Mesendoderm (in vitro differentiated cells): ENCODE measurements at regions not wholly inside any gene's neighbourhood (a gene's known extent, or its start where the extent isn't known, plus 50 kb on each side); places are given as distances from the start of the nearest gene placed in this dataset.

Source experiments
- DNase-seq: peaks from one replicate; pipeline ENCODE4 v3.0.0; 2013
- H2AK5ac ChIP-seq: 2 replicates; pipeline ENCODE4 v1.6.1; 2013; ENCODE audit warnings: low read length, inconsistent platforms
- H2BK120ac ChIP-seq: 2 replicates; pipeline ENCODE4 v1.6.1; 2013; ENCODE audit warnings: low read depth, mild to moderate bottlenecking, low read length, moderate library complexity, mixed read lengths
- H2BK15ac ChIP-seq: replicated peaks from 2 replicates; pipeline ENCODE4 v1.6.1; 2013; ENCODE audit warnings: low read depth, mild to moderate bottlenecking, moderate library complexity
- H2BK5ac ChIP-seq: 2 replicates; pipeline ENCODE4 v1.6.1; 2013; ENCODE audit warnings: low read length, inconsistent platforms
- H3K18ac ChIP-seq: 2 replicates; pipeline ENCODE4 v1.6.1; 2013; ENCODE audit warnings: mild to moderate bottlenecking, low read length, mixed read lengths
- H3K23ac ChIP-seq: one replicate; pipeline ENCODE4 v1.6.1; 2013; ENCODE audit warnings: low read length
- H3K27ac ChIP-seq: 2 replicates; pipeline ENCODE4 v1.5.1; 2013; ENCODE audit warnings: low read depth, mild to moderate bottlenecking, inconsistent platforms, low read length, moderate library complexity
- H3K27me3 ChIP-seq: 2 replicates; pipeline ENCODE4 v1.6.1; 2013; ENCODE audit warnings: low read length, control low read depth, mild to moderate bottlenecking, inconsistent platforms; ENCODE audit not compliant: insufficient read depth, poor library complexity
- H3K36me3 ChIP-seq: 2 replicates; pipeline ENCODE4 v1.6.1; 2013; ENCODE audit warnings: low read length, inconsistent platforms; ENCODE audit not compliant: control insufficient read depth, insufficient read depth
- H3K4ac ChIP-seq: one replicate; pipeline ENCODE4 v1.6.1; 2013; ENCODE audit warnings: low read depth, mild to moderate bottlenecking, low read length, moderate library complexity
- H3K4me1 ChIP-seq: 2 replicates; pipeline ENCODE4 v1.6.1; 2013; ENCODE audit warnings: low read depth, low read length, inconsistent platforms; ENCODE audit not compliant: control insufficient read depth
- H3K4me2 ChIP-seq: 2 replicates; pipeline ENCODE4 v1.6.1; 2013; ENCODE audit warnings: low read length
- H3K4me3 ChIP-seq: 2 replicates; pipeline ENCODE4 v1.5.1; 2013; ENCODE audit warnings: mild to moderate bottlenecking, low read length
- H3K56ac ChIP-seq: one replicate; pipeline ENCODE4 v1.6.1; 2013; ENCODE audit warnings: low read length
- H3K79me1 ChIP-seq: 2 replicates; pipeline ENCODE4 v1.6.1; 2013; ENCODE audit warnings: low read length, inconsistent platforms
- H3K79me2 ChIP-seq: 2 replicates; pipeline ENCODE4 v1.6.1; 2013; ENCODE audit warnings: mild to moderate bottlenecking, low read length; ENCODE audit not compliant: control insufficient read depth, insufficient read depth
- H3K9ac ChIP-seq: 2 replicates; pipeline ENCODE4 v1.6.1; 2013; ENCODE audit warnings: low read length, inconsistent platforms
- H4K5ac ChIP-seq: one replicate; pipeline ENCODE4 v1.6.1; 2013; ENCODE audit warnings: low read length
- H4K8ac ChIP-seq: one replicate; pipeline ENCODE4 v1.6.1; 2013; ENCODE audit warnings: low read depth, mild to moderate bottlenecking, control low read depth, low read length, moderate library complexity
- WGBS: extraction: QIAGEN DNeasy Blood & Tissue Kit; methylation state at CpG from one replicate; pipeline ENCODE4 v1.1.7; 2013; ENCODE audit warnings: low lambda C conversion rate, missing lambda C conversion rate; ENCODE audit not compliant: insufficient coverage; ENCODE audit errors: extremely low coverage; 5-methylcytosine and 5-hydroxymethylcytosine counted together

DNA sequence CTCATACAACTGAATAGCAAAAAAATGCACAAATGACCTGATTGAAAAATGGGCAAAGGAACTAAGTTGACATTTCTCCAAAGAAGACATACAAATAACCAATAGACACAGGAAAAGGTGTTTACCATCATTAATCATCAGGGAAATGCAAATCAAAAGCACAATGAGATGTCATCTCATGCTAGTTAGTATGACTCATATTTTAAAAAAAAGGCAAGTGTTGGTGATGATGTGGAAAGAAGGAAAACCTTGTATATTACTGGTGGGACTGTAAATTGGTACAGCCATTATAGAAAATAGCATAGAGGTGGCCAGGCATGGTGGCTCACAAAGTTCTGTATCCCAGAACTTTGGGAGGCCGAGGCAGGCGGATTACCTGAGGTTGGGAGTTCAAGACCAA lies 232.5 kb upstream of the ZFHX3 start:
- no peaks in the 10 kb centered on the region for H3K79me2 ChIP-seq
- WGBS, result no CpG with 5 or more reads among the region's 2 CpGs

GRCh38 chr16:73279451-73279850 lies 231.5 kb upstream of the ZFHX3 start:
- Histone ChIP-seq H3K23ac (no peak overlapping the region), H3K4ac (no peak overlapping the region), H3K9ac (no peak overlapping the region), H3K27ac (no peak overlapping the region), H3K56ac (no peak overlapping the region), H3K18ac (no peak overlapping the region), H4K8ac (no peak overlapping the region), H3K4me3 (no peak overlapping the region), H2BK120ac (no peak overlapping the region), H3K27me3 (no peaks in the 10 kb centered on the region), H4K5ac (no peak overlapping the region), H3K36me3 (no peaks in the 10 kb centered on the region), H3K79me1 (no peaks in the 10 kb centered on the region), H2BK15ac (no peak overlapping the region), H2AK5ac (no peak overlapping the region), H3K4me1 (no peaks in the 10 kb centered on the region), H3K4me2 (no peak overlapping the region), H3K79me2 (no peaks in the 10 kb centered on the region), H2BK5ac (no peak overlapping the region)
- WGBS, result no CpG with 5 or more reads among the region's 3 CpGs
- DNase-seq, result no peak

More for the DNA sequence above, 232.5 kb upstream of the ZFHX3 start:
- H3K36me3 ChIP-seq, result no peaks in the 10 kb centered on the region
- DNase-seq, result no peak
- no peak overlapping the region for H2BK120ac ChIP-seq
- H3K18ac ChIP-seq, result no peak overlapping the region
- H3K27ac ChIP-seq, result no peak overlapping the region
- no peaks in the 10 kb centered on the region for H3K79me1 ChIP-seq
- no peak overlapping the region for H3K4ac ChIP-seq
- no peak overlapping the region for H3K9ac ChIP-seq
- H2AK5ac ChIP-seq, result no peak overlapping the region
- H3K4me1 ChIP-seq, result no peaks in the 10 kb centered on the region
- H4K5ac ChIP-seq, result no peak overlapping the region
- H3K56ac ChIP-seq, result no peak overlapping the region
- no peak overlapping the region for H2BK15ac ChIP-seq
- H2BK5ac ChIP-seq, result no peak overlapping the region
- H3K4me2 ChIP-seq, result no peak overlapping the region
- no peak overlapping the region for H3K23ac ChIP-seq
- H4K8ac ChIP-seq, result no peak overlapping the region
- H3K27me3 ChIP-seq, result no peaks in the 10 kb centered on the region
- no peak overlapping the region for H3K4me3 ChIP-seq

GRCh38 chr16:73277071-73277470 lies 229.1 kb upstream of the ZFHX3 start:
- H3K56ac ChIP-seq, result no peak overlapping the region
- no peak overlapping the region for H3K9ac ChIP-seq
- DNase-seq, result no peak
- no peaks in the 10 kb centered on the region for H3K4me1 ChIP-seq
- WGBS, result no CpG with 5 or more reads among the region's 5 CpGs
- no peak overlapping the region for H3K23ac ChIP-seq
- H2BK15ac ChIP-seq, result no peak overlapping the region
- H2BK5ac ChIP-seq, result no peak overlapping the region
- H3K79me2 ChIP-seq, result no peaks in the 10 kb centered on the region
- no peaks in the 10 kb centered on the region for H3K27me3 ChIP-seq
- no peak overlapping the region for H3K18ac ChIP-seq
- no peak overlapping the region for H3K4ac ChIP-seq
- no peak overlapping the region for H4K8ac ChIP-seq
- no peaks in the 10 kb centered on the region for H3K79me1 ChIP-seq
- H2AK5ac ChIP-seq, result no peak overlapping the region
- H3K27ac ChIP-seq, result no peak overlapping the region
- no peaks in the 10 kb centered on the region for H3K36me3 ChIP-seq
- H4K5ac ChIP-seq, result no peak overlapping the region
- no peak overlapping the region for H3K4me2 ChIP-seq
- no peak overlapping the region for H3K4me3 ChIP-seq
- H2BK120ac ChIP-seq, result no peak overlapping the region

DNA sequence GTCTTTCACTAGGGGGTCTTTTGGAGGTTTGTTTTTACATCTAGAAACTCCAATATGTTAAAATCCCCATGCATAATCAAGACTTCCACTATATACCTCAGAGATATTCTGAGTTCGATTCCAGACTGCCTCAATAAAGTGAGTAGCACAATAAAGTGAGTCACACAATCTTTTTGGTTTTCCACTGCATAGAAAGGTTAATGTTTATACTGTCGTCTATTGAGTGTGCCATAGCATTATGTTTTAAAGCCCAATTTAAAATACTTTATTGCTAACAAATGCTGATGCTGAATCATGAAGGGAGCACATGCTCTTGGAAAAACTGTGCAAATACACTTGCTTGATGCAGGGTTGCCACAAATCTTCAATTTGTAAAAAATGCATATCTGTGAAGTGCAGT lies 227.5 kb upstream of the ZFHX3 start:
- no peak overlapping the region for H3K18ac ChIP-seq

DNA sequence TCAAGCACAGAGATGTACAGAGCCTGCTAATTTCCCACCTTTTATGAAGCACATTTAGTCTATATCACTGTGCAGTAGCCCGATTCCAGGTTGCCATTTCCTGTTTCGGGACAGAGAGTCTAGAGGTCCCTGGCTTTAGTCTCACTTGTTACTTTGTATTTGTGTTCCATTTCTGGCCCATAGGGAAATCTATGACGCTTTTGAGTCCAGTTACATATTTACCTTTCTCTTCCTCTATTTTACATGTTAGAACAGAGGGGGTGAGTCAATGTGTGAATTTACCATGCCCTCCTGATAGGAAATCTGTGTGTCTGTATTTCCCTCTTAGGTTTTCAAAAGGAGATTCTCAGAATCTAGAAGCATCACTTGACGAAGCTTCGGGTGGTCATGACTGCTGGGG lies 227.1 kb upstream of the ZFHX3 start:
- H2BK120ac ChIP-seq, result no peak overlapping the region
- no peaks in the 10 kb centered on the region for H3K36me3 ChIP-seq
- no peak overlapping the region for H3K4me3 ChIP-seq
- H3K27me3 ChIP-seq, result no peaks in the 10 kb centered on the region
- H3K23ac ChIP-seq, result no peak overlapping the region
- H3K4me1 ChIP-seq, result no peaks in the 10 kb centered on the region
- no peak overlapping the region for H3K27ac ChIP-seq
- no peak overlapping the region for H4K8ac ChIP-seq
- no peaks in the 10 kb centered on the region for H3K79me1 ChIP-seq
- H3K18ac ChIP-seq, result no peak overlapping the region
- no peak overlapping the region for H3K4me2 ChIP-seq
- H2BK15ac ChIP-seq, result no peak overlapping the region
- DNase-seq, result no peak
- no peak overlapping the region for H3K56ac ChIP-seq
- H3K9ac ChIP-seq, result no peak overlapping the region
- no CpG with 5 or more reads among the region's 5 CpGs for WGBS
- H3K79me2 ChIP-seq, result no peaks in the 10 kb centered on the region
- H3K4ac ChIP-seq, result no peak overlapping the region
- H2BK5ac ChIP-seq, result no peak overlapping the region
- H2AK5ac ChIP-seq, result no peak overlapping the region
- H4K5ac ChIP-seq, result no peak overlapping the region

More for the DNA sequence above, 227.5 kb upstream of the ZFHX3 start:
- no peak overlapping the region for H3K27ac ChIP-seq
- DNase-seq, result no peak
- no peak overlapping the region for H3K4me3 ChIP-seq
- H2BK5ac ChIP-seq, result no peak overlapping the region
- H3K27me3 ChIP-seq, result no peaks in the 10 kb centered on the region
- H2AK5ac ChIP-seq, result no peak overlapping the region
- no peaks in the 10 kb centered on the region for H3K36me3 ChIP-seq
- no peaks in the 10 kb centered on the region for H3K79me1 ChIP-seq
- no CpG with 5 or more reads among the region's 2 CpGs for WGBS
- no peak overlapping the region for H3K4me2 ChIP-seq
- H4K5ac ChIP-seq, result no peak overlapping the region
- no peak overlapping the region for H3K56ac ChIP-seq
- H4K8ac ChIP-seq, result no peak overlapping the region
- no peaks in the 10 kb centered on the region for H3K4me1 ChIP-seq
- no peak overlapping the region for H3K4ac ChIP-seq
- H3K79me2 ChIP-seq, result no peaks in the 10 kb centered on the region
- no peak overlapping the region for H3K23ac ChIP-seq
- H2BK15ac ChIP-seq, result no peak overlapping the region
- H3K9ac ChIP-seq, result no peak overlapping the region
- no peak overlapping the region for H2BK120ac ChIP-seq

DNA sequence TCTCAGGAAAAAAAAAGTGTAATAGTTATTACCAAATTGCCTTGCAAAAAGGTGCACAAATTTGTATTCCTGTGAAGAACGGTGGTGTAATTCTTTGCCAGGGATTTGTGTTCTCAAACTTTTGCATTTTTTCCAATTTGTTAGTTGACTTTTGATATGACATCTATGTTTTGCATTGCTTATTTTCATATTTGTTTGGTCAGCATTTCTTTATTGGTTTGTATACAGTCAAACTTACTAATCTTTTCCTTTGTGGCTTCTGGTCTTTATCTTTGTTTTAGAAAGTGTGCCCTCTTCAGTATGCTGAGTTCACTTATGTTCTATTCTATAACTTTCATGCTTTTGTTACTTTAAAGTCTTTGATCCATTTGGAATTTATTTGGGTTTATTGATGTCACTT lies 226.2 kb upstream of the ZFHX3 start:
- Histone ChIP-seq H2BK15ac (no peak overlapping the region), H3K4me3 (no peak overlapping the region), H3K4me2 (no peak overlapping the region), H3K27me3 (no peaks in the 10 kb centered on the region), H3K9ac (no peak overlapping the region), H3K18ac (no peak overlapping the region), H3K27ac (no peak overlapping the region), H2BK120ac (no peak overlapping the region), H4K8ac (no peak overlapping the region), H3K36me3 (no peaks in the 10 kb centered on the region), H3K56ac (no peak overlapping the region), H3K79me1 (no peaks in the 10 kb centered on the region), H4K5ac (no peak overlapping the region), H3K79me2 (no peaks in the 10 kb centered on the region), H3K4me1 (no peaks in the 10 kb centered on the region), H3K4ac (no peak overlapping the region), H2AK5ac (no peak overlapping the region), H3K23ac (no peak overlapping the region), H2BK5ac (no peak overlapping the region)
- WGBS, result no CpG with 5 or more reads among the region's 1 CpG
- no peak for DNase-seq
